CD4-positive, CD25-positive, alpha-beta regulatory T cell (primary cell): ENCODE measurements at regions not wholly inside any gene's neighbourhood (a gene's known extent, or its start where the extent isn't known, plus 50 kb on each side); places are given as distances from the start of the nearest gene placed in this dataset.

ENCODE experiments used
- ATAC-seq, 2 donors: fragments of 150-1000 bp; cut with Tn5 transposase; one replicate each; pipeline ENCODE4 v1.10.0; 2021; ENCODE audit warnings: low read depth in 2 of 2, moderate number of reproducible peaks in 2 of 2, moderate library complexity in 1 of 2
- DNase-seq, 3 donors: peaks; one replicate each; pipeline versions ENCODE4 v3.0.0 to v3.0.0-alpha.2; 2012 to 2022; ENCODE audit warnings: mixed read lengths in 1 of 3
- H3K27ac ChIP-seq: one replicate; pipeline ENCODE4 v1.7.0; 2013; ENCODE audit warnings: mild to moderate bottlenecking, low read length; ENCODE audit not compliant: insufficient read depth, poor library complexity, severe bottlenecking
- H3K27me3 ChIP-seq: one replicate; pipeline ENCODE4 v1.7.0; 2013; ENCODE audit warnings: low read length; ENCODE audit not compliant: control insufficient read depth, insufficient read depth
- H3K36me3 ChIP-seq: one replicate; pipeline ENCODE4 v1.7.0; 2013; ENCODE audit warnings: mild to moderate bottlenecking, low read length, moderate library complexity; ENCODE audit not compliant: control insufficient read depth, insufficient read depth
- H3K4me1 ChIP-seq: 2 replicates; pipeline ENCODE4 v1.7.0; 2013; ENCODE audit warnings: mild to moderate bottlenecking, low read length; ENCODE audit not compliant: insufficient read depth, control insufficient read depth, poor library complexity, severe bottlenecking
- H3K4me3 ChIP-seq: one replicate; pipeline ENCODE4 v1.7.0; 2013; ENCODE audit warnings: low read depth, mild to moderate bottlenecking, low read length, moderate library complexity
- H3K9me3 ChIP-seq, 2 experiments: 1 replicate in 1 of 2; 2 replicates in 1 of 2; pipeline ENCODE4 v1.7.0; 2013; ENCODE audit warnings: low read length in 2 of 2, mild to moderate bottlenecking in 1 of 2, moderate library complexity in 1 of 2; ENCODE audit not compliant: control insufficient read depth in 2 of 2
- H3K27ac Mint-ChIP-seq, 3 donors: one replicate each; pipeline ENCODE4 v1.8.0; 2020 to 2022; ENCODE audit warnings: mild to moderate bottlenecking in 3 of 3, mixed read lengths in 3 of 3, moderate library complexity in 2 of 3
- H3K27me3 Mint-ChIP-seq: one replicate; pipeline ENCODE4 v1.8.0; 2022; ENCODE audit warnings: mild to moderate bottlenecking, mixed read lengths
- H3K36me3 Mint-ChIP-seq: one replicate; pipeline ENCODE4 v1.8.0; 2020; ENCODE audit warnings: mixed read lengths
- H3K4me1 Mint-ChIP-seq, 4 donors: one replicate each; pipeline ENCODE4 v1.8.0; 2020 to 2022; ENCODE audit warnings: mixed read lengths in 4 of 4, mild to moderate bottlenecking in 1 of 4
- H3K4me3 Mint-ChIP-seq, 4 donors: one replicate each; pipeline ENCODE4 v1.8.0; 2020 to 2022; ENCODE audit warnings: mild to moderate bottlenecking in 4 of 4, mixed read lengths in 4 of 4, moderate library complexity in 3 of 4
- H3K9me3 Mint-ChIP-seq, 7 donors: one replicate each; pipeline ENCODE4 v1.8.0; 2020 to 2022; ENCODE audit warnings: mixed read lengths in 7 of 7, mild to moderate bottlenecking in 3 of 7, moderate library complexity in 2 of 7

GRCh38 chr2:15856318-15856717 lies 84.0 kb upstream of the MYCN start:
- H3K27ac ChIP-seq, result no peak overlapping the region
- no peak overlapping the region for H3K4me3 ChIP-seq
- H3K27me3 Mint-ChIP-seq, result no peaks in the 10 kb centered on the region
- no peaks in the 10 kb centered on the region for H3K9me3 ChIP-seq
- no peaks in the 10 kb centered on the region for H3K4me1 ChIP-seq
- H3K36me3 Mint-ChIP-seq, result no peaks in the 10 kb centered on the region
- no peaks in the 10 kb centered on the region for H3K4me1 Mint-ChIP-seq
- H3K27me3 ChIP-seq, result peaks cover 2% of the 10 kb centered on the region
- H3K36me3 ChIP-seq, result no peaks in the 10 kb centered on the region
- ATAC-seq (no peak), DNase-seq (no peak)
- peaks cover 0 to 2% (median 0%) of the 10 kb centered on the region in 7 donors for H3K9me3 Mint-ChIP-seq
- H3K4me3 Mint-ChIP-seq, result no peak overlapping the region
- H3K27ac Mint-ChIP-seq, result no peak overlapping the region

- Histone ChIP-seq H3K4me1 (no peaks in the 10 kb centered on the region), H3K9me3 (no peaks in the 10 kb centered on the region), H3K36me3 (no peaks in the 10 kb centered on the region), H3K4me3 (no peak overlapping the region), H3K27ac (no peak overlapping the region), H3K27me3 (peaks cover 2% of the 10 kb centered on the region)
- H3K27me3 Mint-ChIP-seq, result no peaks in the 10 kb centered on the region
- H3K27ac Mint-ChIP-seq, result no peak overlapping the region
- no peak for DNase-seq
- peaks cover 0 to 2% (median 0%) of the 10 kb centered on the region in 7 donors for H3K9me3 Mint-ChIP-seq
- H3K4me3 Mint-ChIP-seq, result no peak overlapping the region
- no peak for ATAC-seq
- no peaks in the 10 kb centered on the region for H3K4me1 Mint-ChIP-seq
- H3K36me3 Mint-ChIP-seq, result no peaks in the 10 kb centered on the region
Measured at GRCh38 chr2:15858466-15858865, 81.9 kb upstream of the MYCN start.

GRCh38 chr2:15860051-15860663 lies 80.2 kb upstream of the MYCN start:
- DNase-seq (no peak), ATAC-seq (no peak)
- H3K4me1 ChIP-seq, result no peaks in the 10 kb centered on the region
- Mint-ChIP-seq H3K4me3 (no peak overlapping the region), H3K27ac (no peak overlapping the region), H3K36me3 (no peaks in the 10 kb centered on the region), H3K9me3 (peaks cover 0 to 2% (median 0%) of the 10 kb centered on the region in 7 donors), H3K4me1 (no peaks in the 10 kb centered on the region), H3K27me3 (no peaks in the 10 kb centered on the region)
- no peak overlapping the region for H3K27ac ChIP-seq
- no peak overlapping the region for H3K4me3 ChIP-seq
- no peaks in the 10 kb centered on the region for H3K9me3 ChIP-seq
- no peaks in the 10 kb centered on the region for H3K36me3 ChIP-seq
- peaks cover 2% of the 10 kb centered on the region for H3K27me3 ChIP-seq

GRCh38 chr2:15860760-15861159 lies 79.6 kb upstream of the MYCN start:
- H3K4me3 ChIP-seq, result no peak overlapping the region
- no peak overlapping the region for H3K27ac Mint-ChIP-seq
- no peaks in the 10 kb centered on the region for H3K36me3 ChIP-seq
- no peaks in the 10 kb centered on the region for H3K9me3 ChIP-seq
- H3K4me3 Mint-ChIP-seq, result no peak overlapping the region
- peaks cover 2% of the 10 kb centered on the region for H3K27me3 ChIP-seq
- H3K9me3 Mint-ChIP-seq, result peaks cover 0 to 2% (median 0%) of the 10 kb centered on the region in 7 donors
- no peaks in the 10 kb centered on the region for H3K4me1 Mint-ChIP-seq
- H3K36me3 Mint-ChIP-seq, result no peaks in the 10 kb centered on the region
- no peak overlapping the region for H3K27ac ChIP-seq
- ATAC-seq (no peak), DNase-seq (no peak)
- H3K27me3 Mint-ChIP-seq, result no peaks in the 10 kb centered on the region
- H3K4me1 ChIP-seq, result no peaks in the 10 kb centered on the region

GRCh38 chr2:15861172-15861822 lies 79.1 kb upstream of the MYCN start:
- Mint-ChIP-seq H3K27me3 (no peaks in the 10 kb centered on the region), H3K4me3 (no peak overlapping the region)
- H3K36me3 ChIP-seq, result no peaks in the 10 kb centered on the region

GRCh38 chr2:15861898-15862297 lies 78.5 kb upstream of the MYCN start:
- Mint-ChIP-seq H3K9me3 (peaks cover 0 to 1% (median 0%) of the 10 kb centered on the region in 7 donors), H3K4me1 (no peaks in the 10 kb centered on the region), H3K4me3 (no peak overlapping the region), H3K27me3 (no peaks in the 10 kb centered on the region), H3K36me3 (no peaks in the 10 kb centered on the region), H3K27ac (no peak overlapping the region)
- DNase-seq (no peak), ATAC-seq (no peak)
- H3K4me1 ChIP-seq, result no peaks in the 10 kb centered on the region
- no peak overlapping the region for H3K27ac ChIP-seq
- peaks cover 2% of the 10 kb centered on the region for H3K27me3 ChIP-seq
- no peaks in the 10 kb centered on the region for H3K9me3 ChIP-seq
- no peaks in the 10 kb centered on the region for H3K36me3 ChIP-seq
- H3K4me3 ChIP-seq, result no peak overlapping the region

More at GRCh38 chr2:15861172-15861822, 79.1 kb upstream of the MYCN start:
- Histone ChIP-seq H3K27ac (no peak overlapping the region), H3K27me3 (peaks cover 2% of the 10 kb centered on the region), H3K4me1 (no peaks in the 10 kb centered on the region), H3K4me3 (no peak overlapping the region), H3K9me3 (no peaks in the 10 kb centered on the region)
- Mint-ChIP-seq H3K4me1 (no peaks in the 10 kb centered on the region), H3K9me3 (peaks cover 0 to 1% (median 0%) of the 10 kb centered on the region in 7 donors), H3K27ac (no peak overlapping the region), H3K36me3 (no peaks in the 10 kb centered on the region)
- ATAC-seq (no peak), DNase-seq (no peak)

GRCh38 chr2:15863089-15863488 lies 77.3 kb upstream of the MYCN start:
- H3K4me1 ChIP-seq, result no peaks in the 10 kb centered on the region
- no peak for ATAC-seq

More at GRCh38 chr2:15863089-15863488, 77.3 kb upstream of the MYCN start:
- Mint-ChIP-seq H3K27me3 (no peaks in the 10 kb centered on the region), H3K9me3 (peaks cover 0 to 1% (median 0%) of the 10 kb centered on the region in 7 donors), H3K36me3 (no peaks in the 10 kb centered on the region), H3K27ac (no peak overlapping the region), H3K4me3 (no peak overlapping the region), H3K4me1 (no peaks in the 10 kb centered on the region)
- no peak overlapping the region for H3K4me3 ChIP-seq
- no peak for DNase-seq
- H3K36me3 ChIP-seq, result no peaks in the 10 kb centered on the region
- no peaks in the 10 kb centered on the region for H3K27me3 ChIP-seq
- no peak overlapping the region for H3K27ac ChIP-seq
- no peaks in the 10 kb centered on the region for H3K9me3 ChIP-seq
